Activated naive CD4-positive, alpha-beta T cell treated with Interleukin-2 at 50 U/mL for 16 hours (primary cell): ENCODE measurements at regions not wholly inside any gene's neighbourhood (a gene's known extent, or its start where the extent isn't known, plus 50 kb on each side); places are given as distances from the start of the nearest gene placed in this dataset.
"Not testable (repeated sequence)": the region's sequence is repeated elsewhere in the genome, so short reads cannot be mapped to it uniquely, and the experiment has no call there.

ENCODE experiments used
- DNase-seq: peaks from one replicate; pipeline ENCODE4 v3.0.0-alpha.2; 2020

GRCh38 chr3:144770915-144771351 lies 799.3 kb downstream of the DIPK2A start:
- DNase-seq: no peak

GRCh38 chr3:144771381-144771870 lies 799.8 kb downstream of the DIPK2A start:
- DNase-seq: no peak

GRCh38 chr3:144772372-144772771 lies 800.7 kb downstream of the DIPK2A start:
- DNase-seq: no peak

GRCh38 chr3:144773350-144773749 lies 801.7 kb downstream of the DIPK2A start:
- no peak for DNase-seq

GRCh38 chr3:144774897-144775296 lies 803.3 kb downstream of the DIPK2A start:
- DNase-seq: no peak

- no peak for DNase-seq
Measured at GRCh38 chr3:144775551-144775950, 803.9 kb downstream of the DIPK2A start.

GRCh38 chr3:144777906-144778305 lies 806.3 kb downstream of the DIPK2A start:
- no peak for DNase-seq

GRCh38 chr3:144791034-144791433 lies 819.4 kb downstream of the DIPK2A start:
- no peak for DNase-seq

- no peak for DNase-seq
Measured at GRCh38 chr3:144801890-144802289, 830.3 kb downstream of the DIPK2A start.

GRCh38 chr3:144809380-144809779 lies 837.8 kb downstream of the DIPK2A start:
- no peak for DNase-seq

- DNase-seq: no peak
Measured at GRCh38 chr3:144810160-144810559, 838.5 kb downstream of the DIPK2A start.

- DNase-seq: no peak
Measured at GRCh38 chr3:144815655-144816054, 844.0 kb downstream of the DIPK2A start.

GRCh38 chr3:144816323-144816722 lies 844.7 kb downstream of the DIPK2A start:
- no peak for DNase-seq

- no peak for DNase-seq
Measured at GRCh38 chr3:144818973-144819372, 847.4 kb downstream of the DIPK2A start.

GRCh38 chr3:144820232-144820631 lies 848.6 kb downstream of the DIPK2A start:
- not testable (repeated sequence) for DNase-seq

- DNase-seq: no peak
Measured at GRCh38 chr3:144820726-144821125, 849.1 kb downstream of the DIPK2A start.

GRCh38 chr3:144821583-144821982 lies 850.0 kb downstream of the DIPK2A start:
- DNase-seq: no peak

- no peak for DNase-seq
Measured at GRCh38 chr3:144822671-144823070, 851.0 kb downstream of the DIPK2A start.

GRCh38 chr3:144831955-144832716 lies 860.5 kb downstream of the DIPK2A start:
- DNase-seq: no peak

GRCh38 chr3:144839991-144840390 lies 868.4 kb downstream of the DIPK2A start:
- no peak for DNase-seq

GRCh38 chr3:144840866-144841265 lies 869.2 kb downstream of the DIPK2A start:
- no peak for DNase-seq

- no peak for DNase-seq
Measured at GRCh38 chr3:144843099-144843498, 871.5 kb downstream of the DIPK2A start.

GRCh38 chr3:144852999-144853398 lies 881.4 kb downstream of the DIPK2A start:
- DNase-seq: no peak

GRCh38 chr3:144854020-144854419 lies 882.4 kb downstream of the DIPK2A start:
- not testable (repeated sequence) for DNase-seq

- no peak for DNase-seq
Measured at GRCh38 chr3:144859161-144859560, 887.5 kb downstream of the DIPK2A start.
